Small intestine (tissue), 7 donors: ENCODE measurements at regions not wholly inside any gene's neighbourhood (a gene's known extent, or its start where the extent isn't known, plus 50 kb on each side); places are given as distances from the start of the nearest gene placed in this dataset.

ENCODE experiments used
- DNase-seq, 2 donors: peaks; one replicate each; pipeline versions ENCODE4 v3.0.0 to v3.0.0-alpha.2; 2013
- FAIRE-seq: peaks from 2 replicates; lab custom pipeline; 2012; peaks lifted over from hg19 to GRCh38; lab: Jason Lieb, UNC
- H3K27ac ChIP-seq, 3 donors: one replicate each; pipeline ENCODE4 v1.5.1; 2013; ENCODE audit warnings: low read length in 2 of 3, mild to moderate bottlenecking in 2 of 3, control low read depth in 1 of 3, inconsistent platforms in 1 of 3, low read depth in 1 of 3, moderate library complexity in 1 of 3
- H3K27me3 ChIP-seq, 3 donors: one replicate each; pipeline ENCODE4 v1.6.1; 2013; ENCODE audit warnings: low read length in 3 of 3, inconsistent platforms in 1 of 3; ENCODE audit not compliant: control insufficient read depth in 3 of 3, insufficient read depth in 3 of 3
- H3K36me3 ChIP-seq, 3 donors: one replicate each; pipeline ENCODE4 v1.6.1; 2013; ENCODE audit warnings: low read length in 3 of 3, inconsistent platforms in 1 of 3, low read depth in 1 of 3, mild to moderate bottlenecking in 1 of 3, moderate library complexity in 1 of 3; ENCODE audit not compliant: control insufficient read depth in 3 of 3, insufficient read depth in 2 of 3
- H3K4me1 ChIP-seq, 3 donors: one replicate each; pipeline ENCODE4 v1.6.1; 2013; ENCODE audit warnings: low read length in 2 of 3, inconsistent platforms in 1 of 3, low read depth in 1 of 3, mild to moderate bottlenecking in 1 of 3, moderate library complexity in 1 of 3; ENCODE audit not compliant: control insufficient read depth in 3 of 3, insufficient read depth in 2 of 3
- H3K4me3 ChIP-seq, 3 donors: one replicate each; pipeline ENCODE4 v1.5.1; 2013; ENCODE audit warnings: low read length in 3 of 3, control low read depth in 1 of 3, inconsistent platforms in 1 of 3, low read depth in 1 of 3, mild to moderate bottlenecking in 1 of 3, moderate library complexity in 1 of 3
- H3K9me3 ChIP-seq, 2 donors: one replicate each; pipeline ENCODE4 v1.6.1; 2013; ENCODE audit warnings: low read depth in 1 of 2, low read length in 1 of 2; ENCODE audit not compliant: control insufficient read depth in 2 of 2, insufficient read depth in 1 of 2
- WGBS, 3 donors: extraction: QIAGEN DNeasy Blood & Tissue Kit; methylation state at CpG; one replicate each; pipeline ENCODE4 v1.1.7; 2013; 5-methylcytosine and 5-hydroxymethylcytosine counted together
- donor health status: healthy with polysubstance abuse.
- donor health status: control.
- donor health status: control.
- donor health status: Bipolar disorder and iron deficiency.
- donor health status: healthy.

DNA sequence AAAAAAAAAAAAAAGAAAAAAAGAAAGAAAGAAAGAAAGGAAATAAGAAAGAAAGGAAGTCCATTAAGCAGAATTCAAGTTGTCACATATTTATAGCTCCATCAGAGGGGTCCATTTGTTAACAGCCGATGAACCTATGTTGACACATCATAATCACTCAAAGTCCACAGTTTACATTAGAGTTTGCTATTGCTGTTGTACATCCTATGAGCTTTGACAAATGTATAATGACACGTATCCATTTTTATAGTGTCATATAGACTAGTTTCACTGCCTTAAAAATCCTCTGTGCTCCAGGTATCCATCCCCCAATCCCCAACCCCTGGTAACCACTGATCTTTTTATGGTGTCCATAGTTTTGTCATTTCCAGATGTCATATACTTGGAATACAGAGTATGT, 335.2 kb downstream of the RND3 start:
- no peaks in the 10 kb centered on the region for H3K27me3 ChIP-seq
- H3K36me3 ChIP-seq: no peaks in the 10 kb centered on the region
- H3K9me3 ChIP-seq: peaks cover 0 to 7% of the 10 kb centered on the region in 2 donors
- H3K27ac ChIP-seq: no peak overlapping the region
- FAIRE-seq (no peak), DNase-seq (peak in 1 of 2 donors; percentile 40)
- 37 to 69% (median 64%) methylated on average over 2 of the region's 2 CpGs for WGBS, 3 donors
- H3K4me3 ChIP-seq: no peak overlapping the region
- H3K4me1 ChIP-seq: peaks cover 0 to 3% (median 0%) of the 10 kb centered on the region in 3 donors

GRCh38 chr2:150150144-150150543, 337.3 kb downstream of the RND3 start:
- Histone ChIP-seq H3K27me3 (no peaks in the 10 kb centered on the region), H3K9me3 (peaks cover 0 to 24% of the 10 kb centered on the region in 2 donors)
- no peak for FAIRE-seq

DNA sequence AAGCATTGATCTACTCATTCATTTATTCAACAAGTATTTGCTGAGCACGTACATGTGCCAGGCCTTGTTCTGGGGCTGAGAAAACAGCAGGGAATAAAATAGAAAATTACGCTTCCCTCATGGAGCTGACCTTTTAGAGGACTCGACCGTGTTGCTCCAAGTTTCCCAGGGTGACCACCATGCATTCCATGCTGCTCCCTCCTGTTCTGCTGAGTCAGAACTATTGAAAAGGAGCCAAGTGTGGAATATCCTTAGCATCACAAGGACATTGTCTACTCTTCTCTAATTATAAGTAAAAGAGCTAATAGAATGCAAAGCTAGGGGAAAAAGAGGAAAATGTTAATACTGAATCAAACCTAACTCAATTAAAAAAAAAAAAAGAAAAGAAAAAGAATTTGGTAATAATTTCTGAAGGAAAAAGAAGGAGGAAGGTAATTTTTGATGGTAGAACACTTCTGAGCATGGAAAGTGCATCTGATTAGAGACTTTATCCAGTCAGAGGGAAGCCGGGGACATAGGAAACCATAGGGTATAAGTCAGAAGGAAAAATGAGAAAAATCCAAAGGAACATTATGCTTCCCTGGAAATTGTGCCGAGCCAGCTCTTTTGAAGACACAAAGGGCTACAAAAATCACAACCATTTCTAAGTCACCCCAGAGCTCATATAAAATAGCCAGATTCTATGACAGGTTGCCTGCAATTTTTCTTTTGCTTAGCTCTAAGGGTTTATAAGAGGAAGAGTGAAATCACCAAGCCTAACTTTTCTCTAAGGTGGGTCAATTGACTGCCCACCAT, 339.4 kb downstream of the RND3 start:
- H3K27me3 ChIP-seq: no peaks in the 10 kb centered on the region
- no peaks in the 10 kb centered on the region for H3K36me3 ChIP-seq
- 88 to 93% (median 91%) methylated on average over 6 of the region's 6 CpGs for WGBS, 3 donors
- peaks cover 0 to 24% of the 10 kb centered on the region in 2 donors for H3K9me3 ChIP-seq
- FAIRE-seq (no peak), DNase-seq (no peak)
- H3K4me3 ChIP-seq: no peak overlapping the region
- H3K4me1 ChIP-seq: peaks cover 0 to 3% (median 0%) of the 10 kb centered on the region in 3 donors
- H3K27ac ChIP-seq: no peak overlapping the region

More at GRCh38 chr2:150150144-150150543, 337.3 kb downstream of the RND3 start:
- Histone ChIP-seq H3K27ac (no peak overlapping the region), H3K4me1 (peaks cover 0 to 3% (median 0%) of the 10 kb centered on the region in 3 donors), H3K4me3 (no peak overlapping the region), H3K36me3 (no peaks in the 10 kb centered on the region)
- peak; percentile 60 to 70 for DNase-seq
- WGBS, 3 donors: 7 to 26% (median 19%) methylated on average over 2 of the region's 2 CpGs

DNA sequence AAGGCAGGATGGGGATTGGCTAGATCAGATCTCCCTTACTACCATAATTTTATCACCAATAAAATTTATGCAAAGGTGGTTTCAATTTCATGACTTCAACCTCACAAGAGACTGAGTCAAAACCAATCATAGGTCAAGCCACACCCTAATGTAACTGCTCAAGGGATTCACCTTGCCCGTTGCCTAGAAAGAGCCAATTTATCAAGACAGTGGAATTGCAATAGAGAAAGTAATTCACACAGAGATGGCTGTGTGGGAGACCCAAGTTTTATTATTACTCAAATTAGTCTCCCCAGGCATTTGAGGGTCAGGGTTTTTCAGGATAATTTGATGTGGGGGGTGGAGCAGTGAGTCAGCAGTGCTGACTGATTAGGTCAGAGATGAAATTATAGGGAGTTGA, 340.6 kb downstream of the RND3 start:
- no peaks in the 10 kb centered on the region for H3K36me3 ChIP-seq
- no peak overlapping the region for H3K4me3 ChIP-seq
- DNase-seq (no peak), FAIRE-seq (no peak)
- H3K4me1 ChIP-seq: peaks cover 0 to 3% (median 0%) of the 10 kb centered on the region in 3 donors
- peaks cover 0 to 24% of the 10 kb centered on the region in 2 donors for H3K9me3 ChIP-seq
- 39 to 76% (median 52%) methylated on average over 1 of the region's 1 CpG for WGBS, 3 donors
- no peak overlapping the region for H3K27ac ChIP-seq
- H3K27me3 ChIP-seq: no peaks in the 10 kb centered on the region

DNA sequence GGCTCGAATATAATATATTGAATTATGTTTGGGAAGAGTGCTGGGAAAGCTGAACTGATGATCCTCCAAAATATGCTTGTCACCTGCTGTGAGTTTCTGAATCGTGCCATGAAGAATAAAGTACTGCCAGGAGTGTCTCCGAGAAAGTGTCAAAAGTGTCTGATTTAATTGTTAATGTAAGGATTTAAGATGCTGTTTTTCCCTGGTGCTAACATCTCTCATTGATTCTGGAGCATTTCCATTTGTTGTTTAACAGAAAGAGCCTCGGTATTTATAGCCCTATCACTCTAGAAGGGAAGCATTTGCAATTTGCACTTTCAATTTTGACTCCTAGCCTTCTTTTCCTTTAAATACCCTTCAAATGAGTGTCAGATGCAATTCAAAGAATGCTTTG, 342.2 kb downstream of the RND3 start:
- Histone ChIP-seq H3K4me3 (no peak overlapping the region), H3K9me3 (peaks cover 0 to 24% of the 10 kb centered on the region in 2 donors), H3K27me3 (no peaks in the 10 kb centered on the region), H3K4me1 (no peaks in the 10 kb centered on the region), H3K27ac (no peak overlapping the region), H3K36me3 (no peaks in the 10 kb centered on the region)
- WGBS, 3 donors: 77 to 80% (median 80%) methylated on average over 4 of the region's 4 CpGs
- FAIRE-seq (no peak), DNase-seq (no peak)

GRCh38 chr2:150144546-150145298, 342.7 kb downstream of the RND3 start:
- no peaks in the 10 kb centered on the region for H3K27me3 ChIP-seq
- no peak for DNase-seq
- WGBS, 3 donors: 76 to 77% (median 77%) methylated on average over 2 of the region's 2 CpGs
- H3K9me3 ChIP-seq: peaks cover 0 to 24% of the 10 kb centered on the region in 2 donors
- no peaks in the 10 kb centered on the region for H3K36me3 ChIP-seq
- no peak overlapping the region for H3K4me3 ChIP-seq
- no peaks in the 10 kb centered on the region for H3K4me1 ChIP-seq
- FAIRE-seq: no peak
- no peak overlapping the region for H3K27ac ChIP-seq

- DNase-seq (no peak), FAIRE-seq (no peak)
- no peak overlapping the region for H3K4me3 ChIP-seq
- H3K36me3 ChIP-seq: no peaks in the 10 kb centered on the region
- no peak overlapping the region for H3K27ac ChIP-seq
- no peaks in the 10 kb centered on the region for H3K27me3 ChIP-seq
- H3K9me3 ChIP-seq: peaks cover 0 to 24% of the 10 kb centered on the region in 2 donors
- 68 to 82% (median 73%) methylated on average over 7 of the region's 7 CpGs for WGBS, 3 donors
- no peaks in the 10 kb centered on the region for H3K4me1 ChIP-seq
Measured at GRCh38 chr2:150143087-150143536, 344.4 kb downstream of the RND3 start.

DNA sequence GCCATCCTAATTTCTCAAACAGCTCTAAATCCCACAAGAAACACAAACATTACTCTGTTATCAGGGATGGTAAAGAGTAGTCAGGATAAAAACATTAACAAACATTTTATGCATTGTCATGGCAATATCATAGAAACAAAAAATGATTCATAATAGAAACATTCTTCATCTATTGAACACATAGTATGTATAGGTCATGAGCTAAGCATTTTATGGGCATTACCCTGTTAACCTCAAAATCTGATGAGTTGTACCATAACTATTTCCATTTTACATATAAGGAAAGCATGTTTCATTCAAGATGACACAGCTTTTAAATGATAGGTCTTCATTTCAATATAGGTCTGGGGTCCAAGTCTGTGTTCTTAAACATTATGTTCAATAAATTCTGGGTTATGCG, 344.9 kb downstream of the RND3 start:
- 93 to 97% (median 93%) methylated on average over 1 of the region's 1 CpG for WGBS, 3 donors
- Histone ChIP-seq H3K4me3 (no peak overlapping the region), H3K36me3 (no peaks in the 10 kb centered on the region), H3K27me3 (no peaks in the 10 kb centered on the region), H3K27ac (no peak overlapping the region), H3K9me3 (peaks cover 0 to 20% of the 10 kb centered on the region in 2 donors), H3K4me1 (no peaks in the 10 kb centered on the region)
- DNase-seq (no peak), FAIRE-seq (no peak)
